Calu3 (cell line): ENCODE measurements at regions not wholly inside any gene's neighbourhood (a gene's known extent, or its start where the extent isn't known, plus 50 kb on each side); places are given as distances from the start of the nearest gene placed in this dataset.

Experiments used
- BruUV-seq: library from RNA; stranded (reverse); fragments of 400-500 nt; replicated peaks from 2 replicates; lab custom pipeline; 2021; lab: Mats Ljungman, UMichigan
- CTCF ChIA-PET: fragments of 300-600 bp; sonication (Branson Sonifier 250); formaldehyde crosslinking; loops from one replicate; lab custom pipeline; 2022; ENCODE audit warnings: antibody characterized with exemption; lab: Charles Lee
- DNase-seq: peaks from one replicate; pipeline ENCODE4 v3.0.0; 2022
- H3K27ac Mint-ChIP-seq: one replicate; pipeline ENCODE4 v1.8.0; 2022; ENCODE audit warnings: mixed read lengths; ENCODE audit not compliant: unreplicated experiment
- H3K27me3 Mint-ChIP-seq: one replicate; pipeline ENCODE4 v1.8.0; 2022; ENCODE audit warnings: mixed read lengths; ENCODE audit not compliant: unreplicated experiment
- H3K36me3 Mint-ChIP-seq: one replicate; pipeline ENCODE4 v1.8.0; 2022; ENCODE audit warnings: mild to moderate bottlenecking, moderate library complexity, mixed read lengths; ENCODE audit not compliant: insufficient read depth, unreplicated experiment
- H3K4me1 Mint-ChIP-seq: one replicate; pipeline ENCODE4 v1.8.0; 2022; ENCODE audit warnings: mild to moderate bottlenecking, low read depth, mixed read lengths; ENCODE audit not compliant: unreplicated experiment
- H3K4me3 Mint-ChIP-seq: one replicate; pipeline ENCODE4 v1.8.0; 2022; ENCODE audit warnings: mild to moderate bottlenecking, low read depth, moderate library complexity, mixed read lengths; ENCODE audit not compliant: unreplicated experiment
- H3K9me3 Mint-ChIP-seq: one replicate; pipeline ENCODE4 v1.8.0; 2022; ENCODE audit warnings: low read depth, mixed read lengths; ENCODE audit not compliant: unreplicated experiment
- intact Hi-C: fragments of 100-400 bp; cut with micrococcal nuclease; formaldehyde crosslinking; loops from one replicate; pipeline ENCODE4 v1.10.0; 2022; ENCODE audit not compliant: unreplicated experiment
- TF ChIP-seq, protein P1 (sequence below): fragments of 200-600 bp; IDR thresholded peaks from one replicate; pipeline ENCODE4 v1.8.0; 2022; ENCODE audit warnings: antibody characterized with exemption; ENCODE audit not compliant: unreplicated experiment

DNA sequence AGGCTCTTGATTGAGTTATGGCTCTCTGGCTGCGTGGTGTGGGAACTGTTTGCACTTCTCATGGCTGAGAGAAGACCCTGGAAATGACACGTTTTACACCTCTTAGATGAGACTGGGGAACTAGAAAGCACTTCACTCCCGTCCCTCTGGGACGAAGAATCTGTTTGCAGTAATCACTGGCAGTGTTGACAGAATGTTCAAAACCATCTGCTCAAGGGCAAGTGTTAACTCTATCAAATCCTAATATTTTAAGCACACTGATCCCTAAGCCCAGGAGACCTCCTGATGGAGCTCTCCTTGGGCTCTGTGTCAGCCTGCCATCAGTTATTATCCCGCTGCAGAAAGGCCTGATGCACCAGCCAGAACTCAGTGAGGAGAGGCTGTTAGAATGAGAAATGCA, 323.8 kb upstream of the DNAJC19 start:
- no peaks in the 10 kb centered on the region for H3K9me3 Mint-ChIP-seq
- H3K4me1 Mint-ChIP-seq: peaks cover 11% of the 10 kb centered on the region

GRCh38 chr3:181311186-181311585, 321.6 kb upstream of the DNAJC19 start:
- DNase-seq: no peak
- intact Hi-C loops: no loop called here
- H3K36me3 Mint-ChIP-seq: no peaks in the 10 kb centered on the region
- H3K27ac Mint-ChIP-seq: no peak overlapping the region
- no peak overlapping the region for H3K4me3 Mint-ChIP-seq
- H3K9me3 Mint-ChIP-seq: peaks cover 8% of the 10 kb centered on the region
- no TSS peak for BruUV-seq
- H3K27me3 Mint-ChIP-seq: no peaks in the 10 kb centered on the region
- TF ChIP-seq, protein P1, sequence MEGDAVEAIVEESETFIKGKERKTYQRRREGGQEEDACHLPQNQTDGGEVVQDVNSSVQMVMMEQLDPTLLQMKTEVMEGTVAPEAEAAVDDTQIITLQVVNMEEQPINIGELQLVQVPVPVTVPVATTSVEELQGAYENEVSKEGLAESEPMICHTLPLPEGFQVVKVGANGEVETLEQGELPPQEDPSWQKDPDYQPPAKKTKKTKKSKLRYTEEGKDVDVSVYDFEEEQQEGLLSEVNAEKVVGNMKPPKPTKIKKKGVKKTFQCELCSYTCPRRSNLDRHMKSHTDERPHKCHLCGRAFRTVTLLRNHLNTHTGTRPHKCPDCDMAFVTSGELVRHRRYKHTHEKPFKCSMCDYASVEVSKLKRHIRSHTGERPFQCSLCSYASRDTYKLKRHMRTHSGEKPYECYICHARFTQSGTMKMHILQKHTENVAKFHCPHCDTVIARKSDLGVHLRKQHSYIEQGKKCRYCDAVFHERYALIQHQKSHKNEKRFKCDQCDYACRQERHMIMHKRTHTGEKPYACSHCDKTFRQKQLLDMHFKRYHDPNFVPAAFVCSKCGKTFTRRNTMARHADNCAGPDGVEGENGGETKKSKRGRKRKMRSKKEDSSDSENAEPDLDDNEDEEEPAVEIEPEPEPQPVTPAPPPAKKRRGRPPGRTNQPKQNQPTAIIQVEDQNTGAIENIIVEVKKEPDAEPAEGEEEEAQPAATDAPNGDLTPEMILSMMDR: no peak
- H3K4me1 Mint-ChIP-seq: peaks cover 11% of the 10 kb centered on the region
- CTCF ChIA-PET: interaction anchor here (0.7 to 1.2 kb wide), 2 partner anchors 101 to 456 kb away, joined by 3 to 4 read pairs; no protein-coding TSS in a partner anchor

More for the DNA sequence above, 323.8 kb upstream of the DNAJC19 start:
- no peaks in the 10 kb centered on the region for H3K27me3 Mint-ChIP-seq
- TF ChIP-seq, protein P1: no peak
- no peak for DNase-seq
- no peak overlapping the region for H3K27ac Mint-ChIP-seq
- no peak overlapping the region for H3K4me3 Mint-ChIP-seq
- no TSS peak for BruUV-seq
- H3K36me3 Mint-ChIP-seq: no peaks in the 10 kb centered on the region
- intact Hi-C loops: no loop called here
- CTCF ChIA-PET: no interaction called here

DNA sequence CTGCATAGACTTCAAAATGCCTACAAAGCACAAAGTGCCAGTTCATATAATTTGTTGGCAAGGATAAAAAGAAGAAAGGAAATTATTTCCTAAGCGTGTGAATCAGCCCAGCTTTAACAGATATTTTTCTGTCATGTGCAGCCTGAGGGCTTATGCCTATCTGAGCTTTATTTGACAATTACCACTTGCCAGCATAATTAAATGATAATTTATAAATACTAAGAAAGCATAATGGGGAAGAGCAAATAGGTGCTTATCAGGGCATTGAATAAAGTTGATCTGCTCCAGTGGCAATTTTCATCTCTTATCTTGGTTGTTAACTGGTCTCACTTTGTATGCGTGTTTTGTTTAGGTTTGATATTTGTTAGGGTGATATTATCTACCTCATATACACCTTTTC, 313.4 kb upstream of the DNAJC19 start:
- Mint-ChIP-seq H3K27ac (no peak overlapping the region), H3K4me1 (peaks cover 6% of the 10 kb centered on the region), H3K27me3 (no peaks in the 10 kb centered on the region), H3K9me3 (peaks cover 9% of the 10 kb centered on the region), H3K4me3 (no peak overlapping the region), H3K36me3 (no peaks in the 10 kb centered on the region)
- intact Hi-C loops: no loop called here
- CTCF ChIA-PET: no interaction called here
- TF ChIP-seq, protein P1: no peak
- no peak for DNase-seq
- BruUV-seq: no TSS peak

GRCh38 chr3:181300033-181300432, 310.5 kb upstream of the DNAJC19 start:
- no peaks in the 10 kb centered on the region for H3K9me3 Mint-ChIP-seq
- H3K4me1 Mint-ChIP-seq: peaks cover 19% of the 10 kb centered on the region
- no TSS peak for BruUV-seq
- H3K27ac Mint-ChIP-seq: no peak overlapping the region
- CTCF ChIA-PET: no interaction called here
- intact Hi-C loops: no loop called here
- no peak for DNase-seq
- TF ChIP-seq, protein P1: no peak
- H3K36me3 Mint-ChIP-seq: no peaks in the 10 kb centered on the region
- H3K4me3 Mint-ChIP-seq: no peak overlapping the region
- no peaks in the 10 kb centered on the region for H3K27me3 Mint-ChIP-seq
